ENCODE measurements at regions not wholly inside any gene's neighbourhood (a gene's known extent, or its start where the extent isn't known, plus 50 kb on each side); places are given as distances from the start of the nearest gene placed in this dataset.

DNA sequence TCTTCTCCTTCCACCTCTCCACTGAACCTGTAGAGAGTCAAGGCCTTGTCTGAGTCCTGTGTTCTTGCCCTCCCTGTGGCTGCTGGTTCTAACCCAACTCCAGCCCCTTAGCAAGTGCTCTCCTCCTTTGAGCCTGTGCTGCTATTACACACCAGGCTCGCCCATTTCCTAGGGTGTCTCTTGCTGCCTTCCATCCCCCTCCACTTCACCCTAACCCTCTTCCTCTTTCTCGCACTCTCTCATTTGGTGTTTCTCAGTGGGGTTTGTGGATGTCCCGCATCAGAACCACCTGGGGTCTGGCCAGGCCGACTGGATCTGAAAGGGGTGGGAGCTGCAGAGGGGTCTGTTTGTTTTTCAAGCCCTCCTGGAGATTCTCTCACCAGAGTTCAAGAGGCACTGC lies 156.7 kb downstream of the SPRY1 start:
- no peak for DNase-seq
- H3K4me1 ChIP-seq (ENCODE audit: control insufficient read depth, insufficient read depth, low read length), result peaks cover 4% of the 10 kb centered on the region
- no peaks in the 10 kb centered on the region for H3K9me3 ChIP-seq (ENCODE audit: control insufficient read depth, insufficient read depth, low read length)
- no peak overlapping the region for H3K27ac ChIP-seq (ENCODE audit: low read length)
- H3K4me3 ChIP-seq (ENCODE audit: low read length), result no peak overlapping the region
- Mint-ChIP-seq H3K4me3 (no peak overlapping the region), H3K36me3 (no peaks in the 10 kb centered on the region), H3K27ac (peak overlapping the region in 1 of 2 donors; percentile 44), H3K9me3 (peaks cover 3% of the 10 kb centered on the region in 2 donors), H3K4me1 (peaks cover 13 to 20% of the 10 kb centered on the region in 2 donors), H3K27me3 (ENCODE audit: low read depth in 2 of 2) (no peaks in the 10 kb centered on the region)
- H3K27me3 ChIP-seq (ENCODE audit: control insufficient read depth, insufficient read depth, low read length), result no peaks in the 10 kb centered on the region
- WGBS (ENCODE audit: insufficient coverage), result 14% methylated on average over 2 of the region's 4 CpGs
- ATAC-seq, result peak in 2 of 3 donors; percentile 24 to 54
- intact Hi-C loops (cut with micrococcal nuclease), result no loop called here
- TF ChIP-seq, protein P1, sequence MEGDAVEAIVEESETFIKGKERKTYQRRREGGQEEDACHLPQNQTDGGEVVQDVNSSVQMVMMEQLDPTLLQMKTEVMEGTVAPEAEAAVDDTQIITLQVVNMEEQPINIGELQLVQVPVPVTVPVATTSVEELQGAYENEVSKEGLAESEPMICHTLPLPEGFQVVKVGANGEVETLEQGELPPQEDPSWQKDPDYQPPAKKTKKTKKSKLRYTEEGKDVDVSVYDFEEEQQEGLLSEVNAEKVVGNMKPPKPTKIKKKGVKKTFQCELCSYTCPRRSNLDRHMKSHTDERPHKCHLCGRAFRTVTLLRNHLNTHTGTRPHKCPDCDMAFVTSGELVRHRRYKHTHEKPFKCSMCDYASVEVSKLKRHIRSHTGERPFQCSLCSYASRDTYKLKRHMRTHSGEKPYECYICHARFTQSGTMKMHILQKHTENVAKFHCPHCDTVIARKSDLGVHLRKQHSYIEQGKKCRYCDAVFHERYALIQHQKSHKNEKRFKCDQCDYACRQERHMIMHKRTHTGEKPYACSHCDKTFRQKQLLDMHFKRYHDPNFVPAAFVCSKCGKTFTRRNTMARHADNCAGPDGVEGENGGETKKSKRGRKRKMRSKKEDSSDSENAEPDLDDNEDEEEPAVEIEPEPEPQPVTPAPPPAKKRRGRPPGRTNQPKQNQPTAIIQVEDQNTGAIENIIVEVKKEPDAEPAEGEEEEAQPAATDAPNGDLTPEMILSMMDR (IDR thresholded peaks at IDR 0.05), result no peak
- no peaks in the 10 kb centered on the region for H3K36me3 ChIP-seq (ENCODE audit: control insufficient read depth, insufficient read depth, low read length)

DNA sequence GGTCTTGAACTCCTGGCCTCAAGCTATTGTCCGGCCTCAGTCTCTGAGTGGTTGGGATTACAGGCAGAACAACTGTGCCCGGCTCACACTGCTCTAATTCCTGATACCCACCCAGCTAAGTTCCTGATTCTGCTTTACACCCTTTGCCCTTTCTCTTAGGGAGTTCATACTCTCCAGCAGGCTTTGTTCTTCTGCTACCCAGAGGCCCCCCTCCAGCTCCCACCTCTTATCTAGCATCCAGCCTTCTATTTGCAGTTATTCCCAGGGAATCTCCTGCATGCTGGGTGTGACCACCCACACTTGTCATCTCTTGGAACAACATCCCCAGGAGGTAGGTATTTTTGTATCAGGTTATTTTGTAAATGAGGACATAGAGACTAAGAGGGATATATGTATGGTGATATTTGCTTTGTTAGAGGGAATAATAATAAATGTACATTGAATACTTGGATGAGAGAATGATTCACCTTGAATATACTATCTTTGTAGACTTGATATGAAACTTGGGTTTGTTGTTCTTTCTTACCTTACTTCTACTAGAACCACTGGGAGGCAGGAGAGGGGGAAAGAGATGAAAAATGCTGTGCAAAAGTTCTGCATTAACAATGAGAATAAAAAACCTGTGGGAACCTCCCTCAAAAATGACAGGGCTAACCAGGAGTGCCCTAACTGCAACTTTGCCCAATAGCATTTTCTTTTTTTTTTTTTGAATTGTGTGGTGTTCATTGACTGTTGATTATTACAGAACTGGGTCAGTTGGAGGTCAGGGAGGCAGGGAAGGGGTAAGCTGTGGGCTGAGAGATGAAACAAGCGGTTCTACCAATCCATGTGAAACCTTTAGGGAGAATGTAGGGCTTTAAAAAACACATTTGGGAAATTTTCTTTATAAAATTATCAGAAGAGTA lies 157.4 kb downstream of the SPRY1 start:
- H3K4me3 Mint-ChIP-seq, result no peak overlapping the region
- Histone ChIP-seq H3K4me3 (ENCODE audit: low read length) (no peak overlapping the region), H3K27me3 (ENCODE audit: control insufficient read depth, insufficient read depth, low read length) (no peaks in the 10 kb centered on the region), H3K27ac (ENCODE audit: low read length) (no peak overlapping the region), H3K4me1 (ENCODE audit: control insufficient read depth, insufficient read depth, low read length) (peaks cover 4% of the 10 kb centered on the region), H3K36me3 (ENCODE audit: control insufficient read depth, insufficient read depth, low read length) (no peaks in the 10 kb centered on the region), H3K9me3 (ENCODE audit: control insufficient read depth, insufficient read depth, low read length) (no peaks in the 10 kb centered on the region)
- peaks cover 3% of the 10 kb centered on the region in 2 donors for H3K9me3 Mint-ChIP-seq
- H3K4me1 Mint-ChIP-seq, result peaks cover 13 to 20% of the 10 kb centered on the region in 2 donors
- H3K36me3 Mint-ChIP-seq, result no peaks in the 10 kb centered on the region
- no peak for ATAC-seq
- TF ChIP-seq, protein P1 (IDR thresholded peaks at IDR 0.05), result no peak
- intact Hi-C loops (cut with micrococcal nuclease), result no loop called here
- peak overlapping the region in 1 of 2 donors; percentile 44 for H3K27ac Mint-ChIP-seq
- no peaks in the 10 kb centered on the region for H3K27me3 Mint-ChIP-seq (ENCODE audit: low read depth in 2 of 2)
- 89% methylated on average over 3 of the region's 3 CpGs for WGBS (ENCODE audit: insufficient coverage)
- no peak for DNase-seq

DNA sequence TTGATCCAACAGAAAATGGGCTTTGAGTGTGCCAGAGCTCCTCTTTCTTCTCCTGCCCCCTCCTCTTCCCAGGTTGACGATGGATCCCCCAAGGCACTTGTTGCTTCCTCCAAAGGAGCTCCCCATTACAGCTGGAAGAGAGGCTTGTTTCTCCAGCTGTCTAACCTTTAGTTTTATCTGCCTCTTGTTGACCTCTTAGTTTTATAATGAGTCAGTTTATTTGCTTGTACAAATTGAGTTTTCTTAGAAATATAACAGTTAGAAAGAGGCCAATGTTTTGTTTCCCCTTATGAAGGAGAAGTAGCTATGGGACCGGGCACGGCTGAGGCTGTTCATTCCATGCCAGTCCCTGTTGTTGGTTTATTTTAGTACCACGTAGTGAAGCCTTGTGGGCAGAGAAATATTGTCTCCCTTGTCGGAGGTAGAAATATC lies 158.2 kb downstream of the SPRY1 start:
- WGBS (ENCODE audit: insufficient coverage), result 72% methylated on average over 5 of the region's 5 CpGs
- Mint-ChIP-seq H3K4me1 (peaks cover 13 to 20% of the 10 kb centered on the region in 2 donors), H3K27ac (no peak overlapping the region), H3K36me3 (no peaks in the 10 kb centered on the region), H3K4me3 (no peak overlapping the region), H3K27me3 (ENCODE audit: low read depth in 2 of 2) (no peaks in the 10 kb centered on the region), H3K9me3 (peaks cover 1 to 3% of the 10 kb centered on the region in 2 donors)
- Histone ChIP-seq H3K27me3 (ENCODE audit: control insufficient read depth, insufficient read depth, low read length) (no peaks in the 10 kb centered on the region), H3K27ac (ENCODE audit: low read length) (no peak overlapping the region), H3K4me3 (ENCODE audit: low read length) (no peak overlapping the region), H3K36me3 (ENCODE audit: control insufficient read depth, insufficient read depth, low read length) (no peaks in the 10 kb centered on the region), H3K4me1 (ENCODE audit: control insufficient read depth, insufficient read depth, low read length) (peaks cover 4% of the 10 kb centered on the region), H3K9me3 (ENCODE audit: control insufficient read depth, insufficient read depth, low read length) (no peaks in the 10 kb centered on the region)
- ATAC-seq (no peak), DNase-seq (no peak)
- intact Hi-C loops (cut with micrococcal nuclease), result no loop called here
- TF ChIP-seq, protein P1 (IDR thresholded peaks at IDR 0.05), result no peak
